ENCODE measurements at regions not wholly inside any gene's neighbourhood (a gene's known extent, or its start where the extent isn't known, plus 50 kb on each side); places are given as distances from the start of the nearest gene placed in this dataset.

- no peak for DNase-seq (ENCODE audit: low spot score)
- TF ChIP-seq CTCF (IDR thresholded peaks at IDR 0.05) = no peak
- H3K27ac ChIP-seq = no peak overlapping the region
- H3K4me3 ChIP-seq = no peak overlapping the region
These were observed 683.7 kb upstream of the LRRN3 start for GRCh38 chr7:110407242-110407641.

- no peak for TF ChIP-seq CTCF (IDR thresholded peaks at IDR 0.05)
- Histone ChIP-seq H3K4me3 (no peak overlapping the region), H3K27ac (no peak overlapping the region)
- no peak for DNase-seq (ENCODE audit: low spot score)
These were observed 683.2 kb upstream of the LRRN3 start for GRCh38 chr7:110407706-110408105.

GRCh38 chr7:110412614-110413013, 678.3 kb upstream of the LRRN3 start:
- no peak for TF ChIP-seq CTCF (IDR thresholded peaks at IDR 0.05)
- Histone ChIP-seq H3K27ac (no peak overlapping the region), H3K4me3 (no peak overlapping the region)
- DNase-seq (ENCODE audit: low spot score) = no peak

- Histone ChIP-seq H3K4me3 (no peak overlapping the region), H3K27ac (no peak overlapping the region)
- TF ChIP-seq CTCF (IDR thresholded peaks at IDR 0.05) = no peak
- no peak for DNase-seq (ENCODE audit: low spot score)
These were observed 677.9 kb upstream of the LRRN3 start for GRCh38 chr7:110413038-110413437.

GRCh38 chr7:110417611-110418010, 673.3 kb upstream of the LRRN3 start:
- no peak for DNase-seq (ENCODE audit: low spot score)

GRCh38 chr7:110418659-110419280, 672.2 kb upstream of the LRRN3 start:
- Histone ChIP-seq H3K4me3 (no peak overlapping the region), H3K27ac (no peak overlapping the region)
- no peak for DNase-seq (ENCODE audit: low spot score)
- no peak for TF ChIP-seq CTCF (IDR thresholded peaks at IDR 0.05)

More at GRCh38 chr7:110417611-110418010, 673.3 kb upstream of the LRRN3 start:
- TF ChIP-seq CTCF (IDR thresholded peaks at IDR 0.05) = no peak
- Histone ChIP-seq H3K27ac (no peak overlapping the region), H3K4me3 (no peak overlapping the region)

GRCh38 chr7:110420788-110421187, 670.1 kb upstream of the LRRN3 start:
- no peak overlapping the region for H3K4me3 ChIP-seq
- no peak for DNase-seq (ENCODE audit: low spot score)
- H3K27ac ChIP-seq = no peak overlapping the region
- no peak for TF ChIP-seq CTCF (IDR thresholded peaks at IDR 0.05)
